ENCODE measurements at regions not wholly inside any gene's neighbourhood (a gene's known extent, or its start where the extent isn't known, plus 50 kb on each side); places are given as distances from the start of the nearest gene placed in this dataset.
"Not testable (repeated sequence)": the region's sequence is repeated elsewhere in the genome, so short reads cannot be mapped to it uniquely, and the experiment has no call there.

- H3K36me3 ChIP-seq (ENCODE audit: control insufficient read depth in 2 of 2, extremely low read depth in 1 of 2, insufficient read depth in 2 of 2, low read length in 2 of 2); dilution Hi-C loops (cut with MboI; ENCODE audit: extremely low pct_ligation_motif_present, low sequenced_read_pairs); POLR2A ChIA-PET; H3K9me3 ChIP-seq (replicated peaks; ENCODE audit: control insufficient read depth, insufficient read depth, low read length); CTCF ChIA-PET; H3K27me3 ChIP-seq (ENCODE audit: control insufficient read depth in 2 of 2, insufficient read depth in 2 of 2, low read length in 2 of 2); H3K9ac ChIP-seq (replicated peaks; ENCODE audit: extremely low read depth, insufficient read depth, low read length); H3K4me2 ChIP-seq (ENCODE audit: insufficient read depth, low read length); DNase-seq (ENCODE audit: low read depth, low spot score); H3K9me1 ChIP-seq (replicated peaks; ENCODE audit: control insufficient read depth, extremely low read depth, insufficient read depth, low read length); H3K4me1 ChIP-seq (ENCODE audit: control insufficient read depth, extremely low read depth, insufficient read depth, low read length); BruUV-seq (replicated peaks); intact Hi-C loops (cut with micrococcal nuclease); H3K4me3 ChIP-seq (replicated peaks in 1 of 3; ENCODE audit: insufficient read depth in 1 of 3, low read depth in 1 of 3, low read length in 3 of 3); H3K27ac ChIP-seq (ENCODE audit: insufficient read depth, low read depth, low read length); H2AFZ ChIP-seq (ENCODE audit: low read depth, low read length); H3K79me2 ChIP-seq (ENCODE audit: control insufficient read depth, insufficient read depth, low read length); FAIRE-seq; H4K20me1 ChIP-seq (replicated peaks; ENCODE audit: control insufficient read depth, extremely low read depth, insufficient read depth, low read length): not testable (repeated sequence)
These were observed 106.0 kb downstream of the SPATA18 start for GRCh38 chr4:52157071-52157470.

DNA sequence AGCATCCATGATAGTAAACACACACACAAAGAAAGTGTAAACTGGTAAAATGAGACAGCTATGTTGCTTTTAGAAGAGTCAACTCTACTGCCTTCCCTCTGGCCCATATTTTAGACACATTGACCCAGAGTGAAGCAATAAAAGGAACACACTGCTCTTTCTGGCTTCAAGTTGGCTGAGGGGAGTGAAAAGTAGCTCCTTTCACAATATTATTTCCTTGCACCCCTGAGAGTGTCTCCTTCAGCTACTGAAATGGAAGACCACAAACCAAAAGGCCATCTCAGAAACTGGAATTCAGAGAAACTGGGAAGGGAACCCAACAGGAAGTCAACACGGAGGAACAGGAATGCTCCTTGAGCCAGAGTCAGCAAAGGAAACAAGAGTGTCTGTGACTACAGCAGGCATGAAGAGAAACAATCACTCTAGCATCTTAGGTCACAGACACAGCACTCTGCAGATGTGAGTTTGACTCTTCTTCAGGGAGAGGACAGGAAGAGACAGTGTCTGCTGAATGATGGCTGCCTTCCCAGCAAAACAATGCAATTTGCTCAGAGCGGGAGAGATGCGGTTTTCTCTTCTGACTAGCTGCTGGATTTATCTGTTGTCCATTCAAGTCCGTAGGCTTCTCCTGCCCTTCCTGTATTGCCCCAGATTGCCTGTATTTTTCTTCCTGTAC, 106.7 kb downstream of the SPATA18 start:
- Histone ChIP-seq H3K4me3 (replicated peaks in 1 of 3; ENCODE audit: insufficient read depth in 1 of 3, low read depth in 1 of 3, low read length in 3 of 3) (no peak overlapping the region), H3K9ac (replicated peaks; ENCODE audit: extremely low read depth, insufficient read depth, low read length) (no peak overlapping the region), H3K27me3 (ENCODE audit: control insufficient read depth in 2 of 2, insufficient read depth in 2 of 2, low read length in 2 of 2) (no peaks in the 10 kb centered on the region), H3K79me2 (ENCODE audit: control insufficient read depth, insufficient read depth, low read length) (no peaks in the 10 kb centered on the region), H3K4me1 (ENCODE audit: control insufficient read depth, extremely low read depth, insufficient read depth, low read length) (no peaks in the 10 kb centered on the region), H3K27ac (ENCODE audit: insufficient read depth, low read depth, low read length) (no peak overlapping the region), H3K9me1 (replicated peaks; ENCODE audit: control insufficient read depth, extremely low read depth, insufficient read depth, low read length) (no peaks in the 10 kb centered on the region), H3K36me3 (ENCODE audit: control insufficient read depth in 2 of 2, extremely low read depth in 1 of 2, insufficient read depth in 2 of 2, low read length in 2 of 2) (no peaks in the 10 kb centered on the region), H3K4me2 (ENCODE audit: insufficient read depth, low read length) (no peak overlapping the region), H4K20me1 (replicated peaks; ENCODE audit: control insufficient read depth, extremely low read depth, insufficient read depth, low read length) (no peaks in the 10 kb centered on the region), H3K9me3 (replicated peaks; ENCODE audit: control insufficient read depth, insufficient read depth, low read length) (no peaks in the 10 kb centered on the region), H2AFZ (ENCODE audit: low read depth, low read length) (no peak overlapping the region)
- POLR2A ChIA-PET: no interaction called here
- TF ChIP-seq FOS (IDR thresholded peaks at IDR 0.05; ENCODE audit: borderline replicate concordance, insufficient read depth, low read length) (no peak), MYC (IDR thresholded peaks at IDR 0.05; ENCODE audit: low read depth, low read length) (no peak), POLR2AphosphoS5 (IDR thresholded peaks at IDR 0.05; ENCODE audit: insufficient read depth, low read depth, low read length) (no peak), POLR2A (IDR thresholded peaks at IDR 0.05; ENCODE audit: low read depth, low read length) (no peak), EZH2 (IDR thresholded peaks at IDR 0.05; ENCODE audit: borderline replicate concordance, low read depth, low read length, severe bottlenecking) (no peak), GATA2 (IDR thresholded peaks at IDR 0.05; ENCODE audit: insufficient read depth, insufficient read length, low read depth, low read length) (no peak), MAX (IDR thresholded peaks at IDR 0.05; ENCODE audit: insufficient read depth, insufficient read length) (no peak), JUN (IDR thresholded peaks at IDR 0.05; ENCODE audit: borderline replicate concordance, insufficient read depth, insufficient read length, low read depth) (no peak)
- TF ChIP-seq, protein P1, sequence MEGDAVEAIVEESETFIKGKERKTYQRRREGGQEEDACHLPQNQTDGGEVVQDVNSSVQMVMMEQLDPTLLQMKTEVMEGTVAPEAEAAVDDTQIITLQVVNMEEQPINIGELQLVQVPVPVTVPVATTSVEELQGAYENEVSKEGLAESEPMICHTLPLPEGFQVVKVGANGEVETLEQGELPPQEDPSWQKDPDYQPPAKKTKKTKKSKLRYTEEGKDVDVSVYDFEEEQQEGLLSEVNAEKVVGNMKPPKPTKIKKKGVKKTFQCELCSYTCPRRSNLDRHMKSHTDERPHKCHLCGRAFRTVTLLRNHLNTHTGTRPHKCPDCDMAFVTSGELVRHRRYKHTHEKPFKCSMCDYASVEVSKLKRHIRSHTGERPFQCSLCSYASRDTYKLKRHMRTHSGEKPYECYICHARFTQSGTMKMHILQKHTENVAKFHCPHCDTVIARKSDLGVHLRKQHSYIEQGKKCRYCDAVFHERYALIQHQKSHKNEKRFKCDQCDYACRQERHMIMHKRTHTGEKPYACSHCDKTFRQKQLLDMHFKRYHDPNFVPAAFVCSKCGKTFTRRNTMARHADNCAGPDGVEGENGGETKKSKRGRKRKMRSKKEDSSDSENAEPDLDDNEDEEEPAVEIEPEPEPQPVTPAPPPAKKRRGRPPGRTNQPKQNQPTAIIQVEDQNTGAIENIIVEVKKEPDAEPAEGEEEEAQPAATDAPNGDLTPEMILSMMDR (IDR thresholded peaks at IDR 0.05; ENCODE audit: extremely low read depth in 1 of 2, insufficient read depth in 1 of 2, low read depth in 1 of 2, low read length in 2 of 2): no peak
- intact Hi-C loops (cut with micrococcal nuclease): no loop called here
- FAIRE-seq (no peak), DNase-seq (ENCODE audit: low read depth, low spot score) (no peak)
- no TSS peak for BruUV-seq (replicated peaks)
- dilution Hi-C loops (cut with MboI; ENCODE audit: extremely low pct_ligation_motif_present, low sequenced_read_pairs): no loop called here
- CTCF ChIA-PET: no interaction called here
